KBM-7 (cell line): ENCODE measurements at regions not wholly inside any gene's neighbourhood (a gene's known extent, or its start where the extent isn't known, plus 50 kb on each side); places are given as distances from the start of the nearest gene placed in this dataset.

Experiments
- DNase-seq: peaks from one replicate; pipeline ENCODE4 v3.0.0-alpha.2; 2015
- in situ Hi-C: fragments of 300-500 bp; cut with MboI; formaldehyde crosslinking; loops from 2 replicates; pipeline ENCODE4 v1.14.3; 2020; ENCODE audit warnings: low sequenced_read_pairs, low pct_unique_long_range_greater_than_20kb, mixed read lengths

GRCh38 chr10:6365384-6365783, 162.7 kb downstream of the PFKFB3 start:
- in situ Hi-C loops = no loop called here

More at GRCh38 chr10:6365384-6365783, 162.7 kb downstream of the PFKFB3 start:
- no peak for DNase-seq
